ENCODE measurements at regions not wholly inside any gene's neighbourhood (a gene's known extent, or its start where the extent isn't known, plus 50 kb on each side); places are given as distances from the start of the nearest gene placed in this dataset.

DNA sequence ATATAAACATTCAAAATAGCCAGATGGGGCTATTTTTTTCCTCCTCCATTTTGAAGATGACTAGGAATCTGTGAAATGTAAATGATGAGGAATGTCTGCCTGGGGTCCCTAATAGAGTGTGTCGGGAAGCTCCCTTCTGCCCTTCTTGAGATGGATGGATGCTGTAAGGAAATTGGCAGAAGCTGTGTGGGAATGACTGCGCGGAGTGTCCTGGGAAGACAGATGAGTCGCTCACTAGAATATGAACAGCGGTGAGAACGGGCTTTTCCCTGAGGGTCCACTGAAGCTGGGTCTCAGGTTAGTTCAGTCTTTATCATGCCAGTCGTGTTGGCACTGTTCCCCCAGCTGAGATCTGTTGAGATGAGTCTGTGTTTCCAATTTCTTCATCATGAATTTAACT lies 75.1 kb upstream of the PLPP4 start:
- no peak for DNase-seq (ENCODE audit: low spot score)
- peaks cover 5% of the 10 kb centered on the region; the same call in 1 of the 2 replicates for H3K36me3 Mint-ChIP-seq
- TF ChIP-seq MXD4 (CRISPR knock-in tag; IDR thresholded peaks at IDR 0.05; ENCODE audit: borderline replicate concordance) = no peak
- no peak for TF ChIP-seq PRRX2 (CRISPR knock-in tag; IDR thresholded peaks at IDR 0.05)
- no peak for TF ChIP-seq ZNF416 (CRISPR knock-in tag; IDR thresholded peaks at IDR 0.05)
- TF ChIP-seq ZNF232 (CRISPR knock-in tag; IDR thresholded peaks at IDR 0.05) = no peak
- no peak overlapping the region for H3K4me3 Mint-ChIP-seq
- H3K4me1 Mint-ChIP-seq = no peaks in the 10 kb centered on the region
- H3K9me3 Mint-ChIP-seq = peaks cover 14% of the 10 kb centered on the region
- no peak overlapping the region; the same call in 1 of the 2 replicates for H3K27ac Mint-ChIP-seq
- POLR2A ChIA-PET = no interaction called here
- no peak for ATAC-seq
- CTCF ChIA-PET = no interaction called here
- H3K27me3 Mint-ChIP-seq (ENCODE audit: low read depth) = no peaks in the 10 kb centered on the region

DNA sequence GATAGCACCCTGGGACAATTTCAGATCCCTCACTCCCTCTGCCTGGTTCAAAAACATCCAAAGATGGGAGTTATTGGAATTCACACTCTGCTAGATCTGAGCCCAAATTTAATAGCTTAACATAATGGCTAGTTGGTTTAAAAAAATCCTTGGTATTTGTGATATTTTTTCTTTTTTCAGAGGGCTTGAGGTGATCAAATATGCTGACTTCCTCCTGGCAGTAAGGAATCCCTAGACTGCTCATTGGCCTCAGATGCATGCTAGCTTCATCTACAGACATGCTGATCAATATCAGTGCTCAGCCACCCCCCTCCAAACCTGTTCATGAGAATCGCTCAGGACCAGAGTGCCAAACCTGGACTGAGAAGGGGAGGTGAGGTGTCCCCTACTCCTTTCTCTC lies 74.7 kb upstream of the PLPP4 start:
- ChIA-PET CTCF (no interaction called here), POLR2A (no interaction called here)
- no peak for ATAC-seq
- TF ChIP-seq NR2C2 (CRISPR knock-in tag; IDR thresholded peaks at IDR 0.05) (no peak), ATF1 (CRISPR knock-in tag; IDR thresholded peaks at IDR 0.05) (no peak), NFE2L1 (CRISPR knock-in tag; IDR thresholded peaks at IDR 0.05) (no peak), ZNF138 (CRISPR knock-in tag; conservative IDR thresholded peaks at IDR 0.05) (no peak), FOXP1 (CRISPR knock-in tag; IDR thresholded peaks at IDR 0.05; ENCODE audit: borderline replicate concordance) (no peak), MXD4 (CRISPR knock-in tag; IDR thresholded peaks at IDR 0.05; ENCODE audit: borderline replicate concordance) (no peak), TEAD4 (CRISPR knock-in tag; IDR thresholded peaks at IDR 0.05) (no peak), SP1 (CRISPR knock-in tag; conservative IDR thresholded peaks at IDR 0.05) (no peak)
- TF ChIP-seq, protein P1, sequence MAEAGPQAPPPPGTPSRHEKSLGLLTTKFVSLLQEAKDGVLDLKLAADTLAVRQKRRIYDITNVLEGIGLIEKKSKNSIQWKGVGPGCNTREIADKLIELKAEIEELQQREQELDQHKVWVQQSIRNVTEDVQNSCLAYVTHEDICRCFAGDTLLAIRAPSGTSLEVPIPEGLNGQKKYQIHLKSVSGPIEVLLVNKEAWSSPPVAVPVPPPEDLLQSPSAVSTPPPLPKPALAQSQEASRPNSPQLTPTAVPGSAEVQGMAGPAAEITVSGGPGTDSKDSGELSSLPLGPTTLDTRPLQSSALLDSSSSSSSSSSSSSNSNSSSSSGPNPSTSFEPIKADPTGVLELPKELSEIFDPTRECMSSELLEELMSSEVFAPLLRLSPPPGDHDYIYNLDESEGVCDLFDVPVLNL (CRISPR knock-in tag; IDR thresholded peaks at IDR 0.05; ENCODE audit: borderline replicate concordance, low read depth) = no peak
- TF ChIP-seq, protein P2, sequence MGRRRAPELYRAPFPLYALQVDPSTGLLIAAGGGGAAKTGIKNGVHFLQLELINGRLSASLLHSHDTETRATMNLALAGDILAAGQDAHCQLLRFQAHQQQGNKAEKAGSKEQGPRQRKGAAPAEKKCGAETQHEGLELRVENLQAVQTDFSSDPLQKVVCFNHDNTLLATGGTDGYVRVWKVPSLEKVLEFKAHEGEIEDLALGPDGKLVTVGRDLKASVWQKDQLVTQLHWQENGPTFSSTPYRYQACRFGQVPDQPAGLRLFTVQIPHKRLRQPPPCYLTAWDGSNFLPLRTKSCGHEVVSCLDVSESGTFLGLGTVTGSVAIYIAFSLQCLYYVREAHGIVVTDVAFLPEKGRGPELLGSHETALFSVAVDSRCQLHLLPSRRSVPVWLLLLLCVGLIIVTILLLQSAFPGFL (CRISPR knock-in tag; IDR thresholded peaks at IDR 0.05; ENCODE audit: borderline replicate concordance) = no peak
- TF ChIP-seq, protein P3, sequence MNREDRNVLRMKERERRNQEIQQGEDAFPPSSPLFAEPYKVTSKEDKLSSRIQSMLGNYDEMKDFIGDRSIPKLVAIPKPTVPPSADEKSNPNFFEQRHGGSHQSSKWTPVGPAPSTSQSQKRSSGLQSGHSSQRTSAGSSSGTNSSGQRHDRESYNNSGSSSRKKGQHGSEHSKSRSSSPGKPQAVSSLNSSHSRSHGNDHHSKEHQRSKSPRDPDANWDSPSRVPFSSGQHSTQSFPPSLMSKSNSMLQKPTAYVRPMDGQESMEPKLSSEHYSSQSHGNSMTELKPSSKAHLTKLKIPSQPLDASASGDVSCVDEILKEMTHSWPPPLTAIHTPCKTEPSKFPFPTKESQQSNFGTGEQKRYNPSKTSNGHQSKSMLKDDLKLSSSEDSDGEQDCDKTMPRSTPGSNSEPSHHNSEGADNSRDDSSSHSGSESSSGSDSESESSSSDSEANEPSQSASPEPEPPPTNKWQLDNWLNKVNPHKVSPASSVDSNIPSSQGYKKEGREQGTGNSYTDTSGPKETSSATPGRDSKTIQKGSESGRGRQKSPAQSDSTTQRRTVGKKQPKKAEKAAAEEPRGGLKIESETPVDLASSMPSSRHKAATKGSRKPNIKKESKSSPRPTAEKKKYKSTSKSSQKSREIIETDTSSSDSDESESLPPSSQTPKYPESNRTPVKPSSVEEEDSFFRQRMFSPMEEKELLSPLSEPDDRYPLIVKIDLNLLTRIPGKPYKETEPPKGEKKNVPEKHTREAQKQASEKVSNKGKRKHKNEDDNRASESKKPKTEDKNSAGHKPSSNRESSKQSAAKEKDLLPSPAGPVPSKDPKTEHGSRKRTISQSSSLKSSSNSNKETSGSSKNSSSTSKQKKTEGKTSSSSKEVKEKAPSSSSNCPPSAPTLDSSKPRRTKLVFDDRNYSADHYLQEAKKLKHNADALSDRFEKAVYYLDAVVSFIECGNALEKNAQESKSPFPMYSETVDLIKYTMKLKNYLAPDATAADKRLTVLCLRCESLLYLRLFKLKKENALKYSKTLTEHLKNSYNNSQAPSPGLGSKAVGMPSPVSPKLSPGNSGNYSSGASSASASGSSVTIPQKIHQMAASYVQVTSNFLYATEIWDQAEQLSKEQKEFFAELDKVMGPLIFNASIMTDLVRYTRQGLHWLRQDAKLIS (CRISPR knock-in tag; IDR thresholded peaks at IDR 0.05; ENCODE audit: borderline replicate concordance) = no peak
- TF ChIP-seq, protein P4, sequence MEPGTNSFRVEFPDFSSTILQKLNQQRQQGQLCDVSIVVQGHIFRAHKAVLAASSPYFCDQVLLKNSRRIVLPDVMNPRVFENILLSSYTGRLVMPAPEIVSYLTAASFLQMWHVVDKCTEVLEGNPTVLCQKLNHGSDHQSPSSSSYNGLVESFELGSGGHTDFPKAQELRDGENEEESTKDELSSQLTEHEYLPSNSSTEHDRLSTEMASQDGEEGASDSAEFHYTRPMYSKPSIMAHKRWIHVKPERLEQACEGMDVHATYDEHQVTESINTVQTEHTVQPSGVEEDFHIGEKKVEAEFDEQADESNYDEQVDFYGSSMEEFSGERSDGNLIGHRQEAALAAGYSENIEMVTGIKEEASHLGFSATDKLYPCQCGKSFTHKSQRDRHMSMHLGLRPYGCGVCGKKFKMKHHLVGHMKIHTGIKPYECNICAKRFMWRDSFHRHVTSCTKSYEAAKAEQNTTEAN (CRISPR knock-in tag; IDR thresholded peaks at IDR 0.05) = no peak
- TF ChIP-seq, protein P5, sequence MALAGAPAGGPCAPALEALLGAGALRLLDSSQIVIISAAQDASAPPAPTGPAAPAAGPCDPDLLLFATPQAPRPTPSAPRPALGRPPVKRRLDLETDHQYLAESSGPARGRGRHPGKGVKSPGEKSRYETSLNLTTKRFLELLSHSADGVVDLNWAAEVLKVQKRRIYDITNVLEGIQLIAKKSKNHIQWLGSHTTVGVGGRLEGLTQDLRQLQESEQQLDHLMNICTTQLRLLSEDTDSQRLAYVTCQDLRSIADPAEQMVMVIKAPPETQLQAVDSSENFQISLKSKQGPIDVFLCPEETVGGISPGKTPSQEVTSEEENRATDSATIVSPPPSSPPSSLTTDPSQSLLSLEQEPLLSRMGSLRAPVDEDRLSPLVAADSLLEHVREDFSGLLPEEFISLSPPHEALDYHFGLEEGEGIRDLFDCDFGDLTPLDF (CRISPR knock-in tag; IDR thresholded peaks at IDR 0.05) = no peak
- TF ChIP-seq, protein P6, sequence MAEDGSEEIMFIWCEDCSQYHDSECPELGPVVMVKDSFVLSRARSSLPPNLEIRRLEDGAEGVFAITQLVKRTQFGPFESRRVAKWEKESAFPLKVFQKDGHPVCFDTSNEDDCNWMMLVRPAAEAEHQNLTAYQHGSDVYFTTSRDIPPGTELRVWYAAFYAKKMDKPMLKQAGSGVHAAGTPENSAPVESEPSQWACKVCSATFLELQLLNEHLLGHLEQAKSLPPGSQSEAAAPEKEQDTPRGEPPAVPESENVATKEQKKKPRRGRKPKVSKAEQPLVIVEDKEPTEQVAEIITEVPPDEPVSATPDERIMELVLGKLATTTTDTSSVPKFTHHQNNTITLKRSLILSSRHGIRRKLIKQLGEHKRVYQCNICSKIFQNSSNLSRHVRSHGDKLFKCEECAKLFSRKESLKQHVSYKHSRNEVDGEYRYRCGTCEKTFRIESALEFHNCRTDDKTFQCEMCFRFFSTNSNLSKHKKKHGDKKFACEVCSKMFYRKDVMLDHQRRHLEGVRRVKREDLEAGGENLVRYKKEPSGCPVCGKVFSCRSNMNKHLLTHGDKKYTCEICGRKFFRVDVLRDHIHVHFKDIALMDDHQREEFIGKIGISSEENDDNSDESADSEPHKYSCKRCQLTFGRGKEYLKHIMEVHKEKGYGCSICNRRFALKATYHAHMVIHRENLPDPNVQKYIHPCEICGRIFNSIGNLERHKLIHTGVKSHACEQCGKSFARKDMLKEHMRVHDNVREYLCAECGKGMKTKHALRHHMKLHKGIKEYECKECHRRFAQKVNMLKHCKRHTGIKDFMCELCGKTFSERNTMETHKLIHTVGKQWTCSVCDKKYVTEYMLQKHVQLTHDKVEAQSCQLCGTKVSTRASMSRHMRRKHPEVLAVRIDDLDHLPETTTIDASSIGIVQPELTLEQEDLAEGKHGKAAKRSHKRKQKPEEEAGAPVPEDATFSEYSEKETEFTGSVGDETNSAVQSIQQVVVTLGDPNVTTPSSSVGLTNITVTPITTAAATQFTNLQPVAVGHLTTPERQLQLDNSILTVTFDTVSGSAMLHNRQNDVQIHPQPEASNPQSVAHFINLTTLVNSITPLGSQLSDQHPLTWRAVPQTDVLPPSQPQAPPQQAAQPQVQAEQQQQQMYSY (CRISPR knock-in tag; IDR thresholded peaks at IDR 0.05) = no peak
- TF ChIP-seq, protein P7, sequence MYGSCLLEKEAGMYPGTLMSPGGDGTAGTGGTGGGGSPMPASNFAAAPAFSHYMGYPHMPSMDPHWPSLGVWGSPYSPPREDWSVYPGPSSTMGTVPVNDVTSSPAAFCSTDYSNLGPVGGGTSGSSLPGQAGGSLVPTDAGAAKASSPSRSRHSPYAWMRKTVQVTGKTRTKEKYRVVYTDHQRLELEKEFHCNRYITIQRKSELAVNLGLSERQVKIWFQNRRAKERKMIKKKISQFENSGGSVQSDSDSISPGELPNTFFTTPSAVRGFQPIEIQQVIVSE (CRISPR knock-in tag; IDR thresholded peaks at IDR 0.05; ENCODE audit: borderline replicate concordance) = no peak
- H3K4me1 Mint-ChIP-seq = no peaks in the 10 kb centered on the region
- DNase-seq (ENCODE audit: low spot score) = no peak
- no peak overlapping the region for H3K27ac Mint-ChIP-seq
- no peak overlapping the region for H3K4me3 Mint-ChIP-seq
- peaks cover 14% of the 10 kb centered on the region for H3K9me3 Mint-ChIP-seq
- no peaks in the 10 kb centered on the region for H3K27me3 Mint-ChIP-seq (ENCODE audit: low read depth)
- peaks cover 5% of the 10 kb centered on the region; the same call in 1 of the 2 replicates for H3K36me3 Mint-ChIP-seq
